GM21390 (cell line): ENCODE measurements at regions not wholly inside any gene's neighbourhood (a gene's known extent, or its start where the extent isn't known, plus 50 kb on each side); places are given as distances from the start of the nearest gene placed in this dataset.

Experiments used
- ATAC-seq: cut with Tn5 transposase; IDR thresholded peaks from one replicate; pipeline ENCODE4 v1.9.1; 2021; ENCODE audit not compliant: unreplicated experiment

DNA sequence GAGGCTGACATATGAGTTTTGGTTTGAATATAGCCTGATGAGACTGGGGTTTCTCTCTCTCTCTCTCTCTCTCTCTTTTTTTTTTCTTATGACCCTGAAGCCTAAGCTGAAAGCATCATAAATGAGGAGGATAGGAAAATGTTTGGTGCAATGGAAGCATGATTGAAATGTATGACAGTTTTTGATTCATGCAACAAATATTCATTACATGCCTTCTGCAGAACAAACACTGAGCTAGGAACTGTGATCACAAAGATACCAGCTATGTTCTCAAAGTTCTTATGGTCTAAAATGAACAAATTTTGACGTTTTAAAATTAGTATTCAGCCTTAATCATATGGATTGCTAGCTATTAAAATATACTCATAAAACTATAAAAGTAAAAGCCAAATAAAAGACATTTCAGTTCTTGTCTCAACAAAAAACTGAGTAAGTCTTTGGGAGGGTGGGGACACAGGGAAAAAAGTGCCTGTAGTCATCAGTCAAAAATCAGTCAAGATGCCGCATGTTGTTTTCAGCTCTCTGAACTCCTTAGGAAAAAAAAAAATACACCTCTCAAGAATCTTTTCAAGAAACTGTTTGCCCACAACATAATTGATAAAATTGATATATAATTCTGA, 57.2 kb downstream of the NKX6-1 start:
- ATAC-seq: no peak

DNA sequence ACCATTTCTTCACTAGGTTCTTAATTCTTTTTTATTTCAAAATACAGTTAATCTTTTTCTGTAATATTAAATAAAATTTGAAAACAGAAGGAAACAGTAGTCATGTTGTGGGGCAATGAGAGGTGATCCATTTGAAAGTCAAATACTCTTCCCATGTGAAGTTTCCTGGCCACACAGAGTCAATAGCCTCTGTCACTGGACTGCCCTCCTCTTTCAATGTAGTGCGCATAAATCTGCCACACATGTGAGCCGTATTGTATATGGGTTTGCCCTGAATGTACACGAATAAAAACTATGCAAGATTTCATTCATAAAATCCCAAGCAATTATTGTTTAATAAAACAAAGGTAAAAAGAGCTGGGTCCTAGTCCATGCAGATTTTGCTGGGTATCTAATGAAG, 59.1 kb downstream of the NKX6-1 start:
- no peak for ATAC-seq

DNA sequence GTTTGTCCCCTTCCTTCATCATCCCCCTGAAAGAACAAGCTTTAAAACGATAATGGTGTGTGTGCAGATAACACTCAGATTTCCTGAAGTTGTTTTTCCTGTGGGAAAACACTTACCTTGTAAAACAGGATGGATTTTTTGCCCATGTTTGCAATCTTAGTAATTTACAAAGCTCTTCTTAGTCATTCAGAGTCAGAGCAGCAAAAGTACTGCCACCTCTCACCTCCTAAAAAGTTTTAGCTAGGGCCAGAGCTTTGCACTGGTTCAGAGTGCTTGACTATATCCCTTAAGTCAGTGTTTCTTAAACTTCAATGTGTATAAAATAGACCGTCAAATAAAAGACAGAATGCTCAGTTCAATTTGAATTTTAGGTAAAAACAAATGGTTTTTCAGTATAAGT, 62.3 kb downstream of the NKX6-1 start:
- no peak for ATAC-seq

DNA sequence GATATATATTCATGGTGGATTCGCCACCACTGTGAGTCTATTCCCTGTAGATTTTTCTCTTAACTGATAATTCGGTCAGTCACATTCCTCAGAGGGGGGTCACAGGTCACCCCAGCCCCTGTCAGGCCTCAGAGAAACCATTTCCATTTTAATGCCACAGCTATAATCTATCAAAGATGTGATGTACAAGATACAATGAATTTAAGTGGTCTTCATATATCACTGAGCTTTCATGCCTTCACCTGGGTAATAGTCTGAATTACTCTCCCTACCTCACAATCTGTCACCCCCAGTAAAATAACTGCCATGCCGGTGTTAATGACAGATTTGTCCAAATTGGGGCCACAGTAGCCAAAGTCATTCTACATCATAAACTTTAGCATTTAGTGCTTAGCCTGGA, 64.7 kb downstream of the NKX6-1 start:
- ATAC-seq: no peak

DNA sequence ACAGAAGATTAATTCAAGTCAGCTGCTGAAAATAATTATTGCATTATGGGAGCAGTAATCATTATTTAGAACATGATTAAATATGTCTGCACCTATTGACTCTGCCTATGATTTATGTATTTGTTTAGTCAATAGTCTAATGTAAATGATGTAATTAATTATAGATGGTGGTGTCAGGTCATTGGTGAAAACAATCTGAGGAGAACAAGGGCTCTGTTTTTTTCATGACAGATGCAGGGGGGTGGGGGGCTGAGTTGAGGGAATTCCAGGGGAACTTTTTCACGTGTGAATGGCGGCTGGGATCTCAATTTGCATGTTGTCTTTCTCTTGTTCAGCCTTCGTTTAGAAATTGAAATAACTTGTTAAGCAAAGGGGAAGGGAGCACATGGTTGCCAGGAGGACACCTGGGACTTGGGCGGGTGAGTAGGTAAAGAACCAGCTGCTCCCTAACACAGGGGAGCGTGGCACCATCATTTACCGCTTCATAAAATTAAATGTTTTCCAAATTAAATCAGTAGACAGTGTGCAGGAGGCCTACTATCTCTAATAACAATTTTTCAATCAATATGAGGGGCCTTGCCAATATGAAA, 65.4 kb downstream of the NKX6-1 start:
- ATAC-seq: no peak

DNA sequence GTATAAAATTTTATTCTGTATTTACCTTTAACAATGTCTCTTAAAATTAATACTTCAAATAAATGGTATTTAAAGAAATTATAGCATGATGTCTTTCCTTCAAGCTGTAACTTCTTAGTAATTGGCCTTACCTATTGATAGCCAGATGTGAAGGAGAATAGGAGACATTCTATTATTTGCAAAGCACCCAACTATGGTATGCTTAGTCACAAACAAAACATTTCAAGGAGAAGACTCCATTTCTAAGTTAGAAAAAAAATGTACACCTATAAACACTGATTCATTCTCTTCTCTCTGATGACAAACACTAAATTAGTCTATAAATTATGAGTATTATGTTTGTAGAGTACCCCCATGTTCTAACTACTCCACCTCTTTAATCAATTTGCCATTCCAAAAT, 66.4 kb downstream of the NKX6-1 start:
- no peak for ATAC-seq

DNA sequence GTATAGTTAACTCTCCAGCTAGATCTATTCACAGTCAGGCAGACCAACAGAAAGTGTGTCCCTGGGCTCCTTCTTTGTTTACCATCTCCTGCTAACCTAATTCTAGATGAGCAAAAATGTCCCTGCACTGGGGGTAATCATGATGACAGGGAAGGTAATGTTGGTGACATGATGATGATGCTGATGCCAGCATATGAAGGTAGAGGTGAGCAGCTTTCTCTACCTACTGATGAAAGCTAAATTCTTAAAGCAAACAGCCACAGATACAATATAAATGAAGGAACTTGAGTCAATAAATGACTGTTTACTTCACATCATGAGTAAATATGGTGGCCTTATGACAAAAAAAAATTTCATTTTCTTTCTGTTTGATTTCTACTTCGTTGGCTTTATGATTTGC, 78.5 kb downstream of the NKX6-1 start:
- ATAC-seq: no peak

DNA sequence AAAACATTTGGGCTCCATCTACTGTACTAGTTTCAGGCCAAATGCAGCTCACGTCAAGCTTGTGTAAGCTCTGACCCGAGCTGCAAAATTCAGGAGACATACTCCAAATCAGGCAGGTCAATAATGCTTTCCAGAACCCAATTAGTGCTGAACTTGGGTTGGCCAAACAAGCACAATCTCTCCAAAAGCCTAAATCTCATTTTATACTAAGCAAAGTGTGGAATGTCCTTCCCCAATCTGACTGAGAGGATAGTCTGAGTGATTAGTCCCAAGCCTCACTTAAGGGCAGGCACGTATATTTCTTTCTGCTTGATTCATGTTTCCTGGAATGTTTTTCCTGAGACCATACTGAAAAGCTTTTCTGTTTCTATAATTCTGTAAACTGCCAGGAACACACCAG, 79.9 kb downstream of the NKX6-1 start:
- ATAC-seq: no peak

DNA sequence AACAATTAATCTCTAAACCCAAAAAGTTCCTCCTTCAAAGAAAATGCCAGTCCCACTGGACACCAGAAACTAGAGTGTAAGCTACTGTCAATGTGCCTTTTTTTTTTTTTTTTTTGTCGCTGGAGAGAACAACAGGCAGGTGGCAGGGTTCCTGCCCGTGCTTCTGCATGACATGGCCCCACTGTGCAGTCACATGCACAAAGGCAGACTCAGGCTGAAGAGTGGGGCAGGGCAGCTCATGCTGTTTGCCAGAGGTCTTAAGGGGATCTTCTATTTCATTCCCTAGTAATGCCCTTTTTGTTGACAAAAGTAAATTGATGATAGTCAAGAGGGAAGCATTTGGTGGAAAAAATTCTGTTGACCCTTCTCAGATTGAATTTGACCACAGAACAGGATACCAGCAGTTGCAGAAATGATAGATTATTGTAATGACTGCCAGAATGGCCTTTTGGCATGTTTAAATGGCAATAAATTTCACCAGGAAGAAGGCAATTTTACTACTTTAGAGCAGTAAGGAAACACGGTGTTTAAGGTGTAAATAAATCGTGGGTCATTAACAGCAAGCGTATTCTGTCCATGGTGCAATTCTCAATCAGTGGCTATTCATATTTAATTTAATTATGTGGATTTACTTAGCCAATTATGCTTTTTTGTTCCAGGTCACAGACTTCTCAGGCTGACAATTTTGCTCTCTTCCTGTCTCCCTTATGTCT, 80.9 kb downstream of the NKX6-1 start:
- ATAC-seq: no peak

DNA sequence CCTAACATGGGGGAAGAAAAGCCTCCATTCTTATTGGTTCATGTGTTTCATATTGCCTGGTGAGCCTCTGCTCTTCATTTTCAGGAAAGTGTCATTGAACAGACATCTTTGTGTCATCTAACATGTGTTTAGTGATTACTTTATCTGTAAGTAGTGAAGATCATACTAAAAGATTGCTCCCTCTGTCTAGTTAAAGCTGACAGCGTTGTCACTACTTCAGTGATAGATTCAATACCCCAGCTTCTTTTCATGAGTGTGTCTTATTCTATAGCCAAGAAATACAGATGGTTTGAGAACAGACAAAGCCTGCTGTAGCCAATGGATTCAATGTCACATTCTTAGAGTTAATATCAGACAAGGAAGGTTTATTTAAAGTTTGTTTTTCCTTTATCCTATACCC, 85.1 kb downstream of the NKX6-1 start:
- ATAC-seq: no peak

DNA sequence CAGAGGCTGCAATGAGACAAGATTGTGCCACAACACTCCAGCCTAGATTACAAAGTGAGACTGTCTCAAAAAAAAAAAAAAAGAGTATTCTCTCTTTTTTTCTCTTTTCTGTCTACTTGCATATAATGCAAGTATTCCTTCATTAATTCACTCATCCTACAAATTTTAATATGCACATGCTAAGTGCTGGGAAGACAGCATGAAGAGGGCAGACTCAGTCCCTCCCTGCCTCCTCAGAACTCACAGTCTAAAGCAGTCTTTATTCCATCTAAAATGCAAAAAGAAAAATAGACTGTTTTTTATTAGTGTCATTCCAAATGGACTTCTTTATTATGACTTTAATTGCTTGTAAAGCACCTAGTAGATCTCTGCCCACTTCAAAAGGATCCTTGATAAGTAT, 85.6 kb downstream of the NKX6-1 start:
- ATAC-seq: no peak

DNA sequence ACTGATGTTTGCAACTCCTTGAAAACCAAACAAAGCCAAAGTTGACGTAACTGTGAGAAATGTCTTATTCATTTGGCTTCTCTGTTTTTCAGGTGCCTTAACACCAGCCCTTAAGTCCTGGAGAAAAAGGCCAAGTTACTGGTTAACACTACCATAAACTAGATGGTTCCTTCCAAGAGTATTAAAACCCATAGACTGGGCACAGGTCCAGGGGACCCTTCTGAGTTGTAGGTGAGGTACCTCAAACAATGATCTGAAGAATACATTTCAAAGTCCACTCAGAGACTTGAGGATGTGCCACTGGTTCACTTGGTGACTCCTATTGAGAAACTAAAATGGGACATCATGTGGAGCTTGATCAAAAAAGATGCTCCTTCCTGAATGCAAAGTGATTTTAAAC, 87.0 kb downstream of the NKX6-1 start:
- ATAC-seq: no peak

DNA sequence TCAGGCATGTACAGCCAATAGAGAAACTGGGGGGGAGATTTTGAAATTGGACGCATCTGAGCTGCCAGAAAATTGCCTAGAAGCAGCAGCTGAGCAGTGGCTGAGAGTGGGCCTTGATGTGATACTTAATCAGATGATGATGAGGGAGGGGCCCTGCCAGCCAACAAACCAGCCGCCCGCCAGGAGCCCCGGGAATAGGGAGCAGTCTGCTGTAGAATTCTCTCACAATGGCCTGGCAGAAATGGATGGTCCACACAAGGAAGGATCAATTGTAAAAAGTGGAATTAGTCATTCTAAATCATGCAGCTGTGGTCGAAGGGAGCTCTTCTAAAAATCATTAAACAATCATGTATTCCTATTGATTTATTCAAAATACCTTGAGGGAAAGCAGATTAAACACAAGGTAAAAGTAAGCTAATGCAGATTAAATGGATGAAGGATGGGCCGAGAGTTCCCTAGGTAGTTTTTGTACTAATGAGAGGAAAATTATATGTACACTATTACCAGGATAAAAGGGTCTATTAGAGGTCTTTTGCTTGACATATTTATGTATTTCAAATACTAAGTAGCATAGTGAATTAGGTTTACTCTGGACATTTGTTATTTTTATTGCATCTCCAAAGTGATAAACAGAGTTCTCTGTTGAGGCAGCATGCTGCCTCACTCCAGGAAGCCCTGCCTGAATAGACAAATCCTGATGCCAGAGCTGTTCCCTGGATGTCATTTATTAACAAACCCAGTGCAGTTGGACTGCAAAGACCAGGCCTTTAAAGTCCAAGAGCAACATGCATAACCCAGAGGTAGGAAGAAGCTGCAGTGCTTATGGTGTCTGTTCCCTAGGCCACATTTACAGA, 91.3 kb downstream of the NKX6-1 start:
- ATAC-seq: no peak

DNA sequence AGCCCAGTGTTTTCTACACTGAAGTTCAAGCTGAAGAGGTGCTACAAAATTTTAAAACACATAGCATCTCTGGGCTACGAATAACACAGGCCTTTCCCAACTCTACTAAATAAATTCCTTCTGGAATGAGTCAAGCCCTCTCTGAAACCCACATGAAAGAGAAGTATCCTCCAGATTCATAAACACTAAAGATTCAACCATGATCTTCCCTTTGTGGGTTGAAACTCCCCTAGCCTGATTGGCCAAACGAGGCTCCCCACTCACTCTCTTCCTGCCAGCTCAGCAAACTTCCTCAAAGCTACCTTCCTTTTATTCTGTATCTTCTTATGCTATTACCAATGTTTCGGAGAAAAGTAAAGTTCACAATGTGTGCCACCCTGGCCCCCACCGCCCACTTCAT, 95.4 kb downstream of the NKX6-1 start:
- no peak for ATAC-seq

DNA sequence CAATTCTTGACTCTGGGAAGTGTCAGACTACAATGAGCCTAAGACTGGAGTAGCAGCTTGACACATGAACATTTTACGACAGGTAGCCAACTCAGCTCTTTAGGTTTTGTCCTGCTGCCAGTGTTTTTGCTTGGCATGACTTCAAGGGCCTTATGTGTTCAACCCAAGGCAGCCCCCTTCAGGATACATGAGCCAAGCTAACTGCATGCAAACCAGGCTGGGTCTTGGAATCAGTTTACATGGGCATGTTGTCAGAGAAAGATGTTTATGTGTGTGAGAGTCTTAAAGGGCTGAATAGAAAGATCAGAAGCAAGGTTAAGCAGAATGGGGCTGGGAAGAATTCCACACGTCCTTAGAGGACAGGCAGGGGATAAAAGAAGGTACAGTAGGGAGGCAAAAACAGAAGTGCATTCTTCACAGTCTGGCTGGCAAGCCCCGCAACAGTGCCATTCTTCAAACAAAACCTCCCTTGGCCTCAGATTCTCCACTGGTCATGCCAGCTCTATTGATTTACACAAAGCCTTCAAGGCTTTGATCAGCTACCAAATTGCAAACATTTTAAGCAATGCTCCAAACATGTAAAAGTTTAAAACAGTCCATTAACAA, 97.3 kb downstream of the NKX6-1 start:
- ATAC-seq: no peak

DNA sequence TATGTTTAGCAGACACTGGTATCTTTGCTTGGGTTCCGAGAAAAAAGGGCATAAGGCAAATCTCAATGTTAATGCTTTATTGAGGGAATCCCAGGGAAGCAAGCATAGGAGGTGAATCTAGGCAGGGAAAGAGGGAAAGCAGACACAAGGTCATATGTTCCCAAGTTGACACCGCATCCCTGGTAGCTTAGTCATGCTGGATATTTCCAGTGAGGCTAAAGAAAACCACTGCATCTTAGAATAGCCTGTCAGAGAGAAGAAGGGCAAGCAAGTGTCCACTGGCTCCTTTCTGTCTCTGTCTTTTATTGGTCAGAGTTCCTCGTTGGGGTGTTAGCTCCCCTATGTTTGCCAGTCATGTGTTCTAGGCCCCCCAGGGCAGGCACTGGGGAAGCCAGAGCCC, 104.7 kb downstream of the NKX6-1 start:
- no peak for ATAC-seq

DNA sequence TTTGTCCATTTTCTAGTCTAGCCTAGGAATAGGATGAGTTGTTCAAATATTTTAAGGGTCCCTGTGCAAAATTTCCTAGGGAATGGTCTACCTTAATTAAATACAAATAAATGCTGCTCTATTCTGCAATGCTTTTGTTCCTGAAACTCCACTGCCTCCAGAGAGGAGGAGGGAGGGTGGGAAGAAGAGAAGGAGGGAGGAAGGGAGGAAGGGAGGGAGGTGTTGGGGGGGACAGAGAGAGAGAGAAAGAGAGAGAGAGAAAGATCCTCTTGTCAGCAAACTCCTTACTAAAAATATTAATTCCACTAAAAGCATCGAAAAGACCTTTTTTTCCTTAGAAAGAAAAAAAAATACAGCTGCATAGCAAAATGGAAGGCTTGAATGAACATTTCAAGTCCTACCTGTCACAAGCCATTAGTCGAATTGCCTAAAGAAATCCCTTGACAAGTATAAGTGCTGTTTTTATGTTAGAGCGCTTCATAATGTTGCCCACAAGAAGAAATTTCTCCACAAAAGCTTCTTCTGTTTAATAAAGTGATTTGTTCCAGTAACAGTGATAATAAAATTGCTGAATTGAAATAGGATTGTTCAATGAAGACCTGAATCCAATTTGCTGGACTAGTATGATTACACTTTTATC, 106.0 kb downstream of the NKX6-1 start:
- ATAC-seq: no peak

DNA sequence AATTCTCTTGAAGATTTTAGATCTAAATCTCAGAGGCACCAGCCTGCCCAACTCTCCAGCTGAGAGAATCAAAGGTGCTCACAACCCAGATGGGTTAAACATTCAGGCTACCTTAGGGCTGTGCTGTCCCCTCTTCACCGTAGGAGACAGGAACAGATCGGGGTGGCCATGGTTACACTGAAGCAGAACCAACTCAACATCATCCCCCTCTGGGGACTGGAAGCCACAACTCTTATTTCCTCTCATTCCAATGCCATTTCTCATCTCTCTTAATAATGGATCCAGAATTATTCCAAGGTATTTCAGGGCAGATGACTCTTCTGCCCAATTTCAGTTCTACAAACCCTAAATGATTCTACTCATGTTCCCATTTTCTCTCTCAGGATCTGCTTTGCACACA, 109.7 kb downstream of the NKX6-1 start:
- no peak for ATAC-seq

DNA sequence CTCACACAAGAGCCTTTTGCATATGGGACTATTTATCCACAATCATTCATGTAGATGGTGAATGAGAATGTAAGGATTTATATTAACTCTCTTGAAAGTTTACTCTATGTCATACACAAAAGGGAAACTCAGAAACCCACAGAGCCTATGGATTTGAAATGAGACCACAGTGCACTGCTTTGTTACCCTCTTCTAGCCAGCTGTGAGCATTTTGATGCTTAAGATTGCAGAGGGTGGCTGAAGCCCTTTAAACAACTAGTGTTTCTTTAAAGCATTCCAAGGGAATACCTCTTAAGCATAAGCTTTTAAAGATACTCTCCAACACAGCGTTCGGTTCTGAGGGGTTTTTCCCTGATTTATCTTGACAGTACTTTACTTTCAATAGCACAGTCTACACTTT, 113.9 kb downstream of the NKX6-1 start:
- no peak for ATAC-seq

DNA sequence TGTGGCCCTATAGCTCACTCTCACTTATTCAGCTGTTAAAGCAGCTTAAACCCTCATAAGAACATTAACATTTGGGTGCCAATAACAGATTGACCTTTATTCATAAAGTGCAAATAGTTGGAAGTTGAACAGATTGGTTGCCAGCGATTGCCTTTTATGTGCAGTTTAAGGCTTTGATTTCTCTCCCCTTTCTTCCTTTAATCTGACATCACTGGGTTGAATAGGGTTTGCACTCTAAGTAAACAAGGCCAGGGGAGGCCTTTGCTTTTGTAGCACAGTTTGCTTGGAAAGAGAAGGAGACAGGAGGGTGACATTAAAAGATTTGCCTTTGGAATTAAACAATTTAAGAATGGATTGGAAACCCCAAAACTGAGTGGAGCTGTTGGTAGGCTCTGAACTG, 114.3 kb downstream of the NKX6-1 start:
- no peak for ATAC-seq

DNA sequence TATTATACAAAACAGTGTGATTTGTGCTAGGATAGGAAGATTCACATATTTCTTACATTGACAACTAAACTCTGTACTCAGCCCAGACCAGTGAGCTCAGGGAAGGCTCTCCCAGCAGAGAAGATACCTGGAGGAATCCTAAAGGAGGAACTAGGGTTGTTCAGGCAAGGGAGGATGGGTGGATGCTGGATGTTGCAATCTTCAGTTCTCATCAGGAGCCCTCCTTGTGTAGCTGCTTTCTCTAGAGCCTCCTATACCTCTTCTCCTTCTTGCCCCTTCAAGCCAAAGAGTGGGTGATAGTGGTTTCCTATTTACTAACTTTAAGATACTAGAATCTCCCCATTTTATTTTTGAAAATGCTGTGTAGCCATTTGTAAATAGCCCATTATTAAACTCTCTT, 117.3 kb downstream of the NKX6-1 start:
- no peak for ATAC-seq
